GM19351 (cell line): ENCODE measurements at regions not wholly inside any gene's neighbourhood (a gene's known extent, or its start where the extent isn't known, plus 50 kb on each side); places are given as distances from the start of the nearest gene placed in this dataset.
"Not testable (repeated sequence)": the region's sequence is repeated elsewhere in the genome, so short reads cannot be mapped to it uniquely, and the experiment has no call there.

ENCODE experiments used
- ATAC-seq: cut with Tn5 transposase; IDR thresholded peaks from one replicate; pipeline ENCODE4 v1.9.1; 2021; ENCODE audit warnings: mild to moderate bottlenecking, moderate library complexity; ENCODE audit not compliant: unreplicated experiment

DNA sequence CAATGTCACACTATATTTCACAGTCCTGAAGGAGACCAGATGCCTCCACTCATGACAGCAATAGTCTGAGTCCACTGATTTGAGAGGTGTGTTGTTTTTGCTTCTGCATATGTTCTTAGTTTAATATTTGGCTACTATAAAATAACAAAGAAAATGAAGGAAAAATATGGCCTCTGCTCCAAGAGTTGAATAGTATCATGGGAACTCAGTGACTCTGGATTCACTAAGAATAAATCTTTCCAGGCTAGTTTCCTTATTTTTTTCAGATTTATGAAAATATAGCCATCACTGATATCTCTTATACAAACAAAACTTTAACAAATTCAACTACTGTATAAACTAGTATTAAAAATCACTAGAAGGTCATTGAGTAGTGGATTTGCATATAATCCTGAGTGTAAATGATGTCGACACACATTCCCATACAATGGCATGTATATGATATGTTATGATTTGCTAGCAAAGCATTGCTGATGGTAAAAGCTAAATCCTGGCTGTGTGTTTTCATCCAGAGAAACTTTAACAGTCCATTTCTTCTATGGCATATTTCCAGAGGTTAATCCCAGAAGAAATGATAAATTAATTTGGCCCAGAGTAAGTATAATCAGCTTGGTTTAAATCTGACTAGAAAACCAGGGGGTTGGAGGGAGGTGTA, 66.0 kb upstream of the VIPR2 start:
- ATAC-seq = no peak

DNA sequence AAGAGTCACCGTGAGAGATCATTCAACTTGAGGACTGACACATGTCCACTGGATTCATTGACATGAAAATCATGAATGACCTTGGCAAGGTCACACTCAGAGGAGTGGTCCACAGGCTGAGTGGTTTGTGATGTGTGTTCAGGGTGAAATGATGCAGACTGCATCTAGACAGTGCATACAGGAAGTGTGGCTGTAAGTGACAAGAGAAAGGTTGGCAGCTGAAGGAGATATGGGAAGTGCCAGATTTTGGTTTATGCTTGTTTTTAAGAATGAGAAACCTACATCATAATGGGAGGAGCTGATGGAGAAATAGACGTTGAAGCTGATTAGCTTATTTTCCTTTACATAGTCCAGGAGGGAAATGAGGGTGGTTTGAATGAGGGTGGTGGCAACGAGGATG, 64.8 kb upstream of the VIPR2 start:
- no peak for ATAC-seq

DNA sequence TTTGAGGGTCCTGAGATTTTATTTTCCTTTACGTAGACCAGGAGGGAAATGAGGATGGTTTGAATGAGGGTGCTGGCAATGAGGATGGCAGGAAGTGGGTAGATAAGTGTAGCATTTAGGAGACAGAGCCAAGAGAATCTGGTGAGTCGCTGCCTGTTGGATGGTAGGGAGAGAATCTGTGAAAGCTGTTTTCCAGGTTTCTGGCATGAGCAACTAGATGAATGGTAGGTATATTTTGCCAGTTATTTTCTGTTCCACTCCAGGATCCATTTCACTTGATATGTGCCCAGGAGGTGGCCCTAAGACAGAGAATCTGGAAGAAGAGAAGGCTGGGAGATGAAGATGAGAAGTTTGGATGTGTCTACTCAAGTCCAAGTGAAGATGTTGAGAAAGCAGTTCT, 63.3 kb upstream of the VIPR2 start:
- no peak for ATAC-seq

DNA sequence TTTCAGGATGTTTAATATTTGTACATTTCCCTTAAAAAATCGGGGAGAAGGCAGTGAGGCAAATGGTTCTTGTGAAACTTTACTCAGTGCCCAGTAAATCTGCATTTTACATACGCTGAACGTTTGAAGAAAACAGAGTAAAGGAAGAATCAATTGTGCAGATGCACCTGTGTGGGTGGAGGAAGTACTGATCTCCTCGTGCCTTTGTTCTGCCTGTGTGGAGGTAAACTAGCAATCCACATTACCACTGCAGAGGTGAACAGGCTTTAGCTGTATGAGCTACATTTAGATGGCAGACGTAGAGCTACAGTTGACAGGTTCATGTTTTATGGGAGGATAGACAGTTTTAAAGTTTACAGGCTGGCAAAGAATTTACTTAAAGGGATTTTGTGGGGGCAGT, 62.7 kb upstream of the VIPR2 start:
- ATAC-seq = no peak

DNA sequence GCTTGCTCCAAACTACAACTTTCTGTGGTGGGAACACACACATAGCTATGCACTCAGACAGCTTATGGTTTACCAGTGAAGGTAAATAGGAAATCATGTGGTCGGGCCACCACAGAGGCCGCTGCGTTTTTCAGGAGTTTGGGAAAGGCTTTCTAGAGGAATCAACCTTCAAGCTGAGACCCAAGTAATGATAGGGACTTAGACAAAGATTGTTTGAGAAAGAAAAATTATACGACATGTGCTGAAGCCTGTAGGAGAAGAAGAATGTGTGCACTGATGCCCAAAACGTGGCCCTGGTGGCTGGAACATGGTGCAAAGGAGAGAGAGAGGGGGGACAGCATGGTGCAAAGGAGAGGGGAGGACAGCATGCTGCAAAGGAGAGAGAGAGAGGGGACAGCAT, 61.2 kb upstream of the VIPR2 start:
- ATAC-seq = no peak

DNA sequence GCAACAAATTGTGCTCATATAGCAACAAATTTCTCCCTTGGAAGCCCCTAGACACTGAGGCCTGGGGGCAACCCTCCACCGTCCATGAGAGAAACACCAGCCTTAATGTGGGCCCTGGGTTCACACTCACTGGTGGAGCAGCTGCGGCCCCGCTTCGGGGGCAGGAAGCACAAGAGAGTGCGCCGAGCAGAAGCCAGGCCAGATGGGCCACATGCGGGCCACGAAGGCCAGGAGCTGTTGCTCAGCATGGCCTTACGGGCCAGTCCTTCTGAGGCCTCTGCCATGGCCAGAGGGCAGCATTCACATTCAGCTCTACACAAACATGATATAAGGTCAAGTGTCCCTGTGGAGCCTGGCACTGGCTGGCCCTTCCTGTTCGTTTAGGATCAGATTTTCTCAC, 60.0 kb upstream of the VIPR2 start:
- ATAC-seq = no peak

DNA sequence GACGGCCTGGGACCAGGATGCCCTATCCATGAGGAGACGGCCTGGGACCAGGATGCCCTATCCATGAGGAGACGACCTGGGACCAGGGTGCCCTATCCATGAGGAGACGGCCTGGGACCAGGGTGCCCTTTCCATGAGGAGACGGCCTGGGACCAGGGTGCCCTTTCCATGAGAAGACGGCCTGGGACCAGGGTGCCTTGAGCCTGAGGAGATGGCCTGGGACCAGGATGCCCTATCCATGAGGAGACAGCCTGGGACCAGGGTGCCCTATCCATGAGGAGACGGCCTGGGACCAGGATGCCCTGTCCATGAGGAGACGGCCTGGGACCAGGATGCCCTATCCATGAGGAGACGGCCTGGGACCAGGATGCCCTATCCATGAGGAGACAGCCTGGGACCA, 58.6 kb upstream of the VIPR2 start:
- ATAC-seq = not testable (repeated sequence)

DNA sequence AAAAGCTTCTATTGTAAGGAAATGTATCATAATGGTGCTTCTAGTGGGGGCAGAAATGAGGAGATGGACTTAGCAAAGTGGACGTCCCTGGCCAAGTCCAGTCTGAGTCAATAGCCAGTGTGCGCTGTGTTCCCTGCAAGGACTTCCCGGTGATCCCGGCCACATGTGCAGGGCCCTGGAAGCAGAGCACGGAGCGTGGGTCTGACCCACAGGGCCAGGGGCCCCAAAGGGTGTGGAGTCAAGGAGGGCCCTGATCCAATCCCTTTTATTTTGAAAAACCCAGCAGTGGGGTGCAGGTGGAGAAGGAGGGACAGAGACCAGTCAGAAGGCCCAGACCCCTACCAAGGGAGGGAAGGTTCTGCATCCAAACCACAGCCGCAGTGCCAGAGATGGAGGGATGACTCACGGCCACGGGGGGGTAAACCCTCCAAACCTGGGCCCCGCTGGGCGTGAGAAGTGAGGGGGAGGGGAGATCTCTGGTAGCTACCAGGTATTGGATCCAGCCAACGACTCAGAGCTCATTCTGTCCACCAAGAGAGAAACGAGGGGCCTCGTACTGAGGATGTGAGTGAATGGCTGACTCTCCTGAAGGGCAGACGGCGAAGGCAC, 57.2 kb upstream of the VIPR2 start:
- ATAC-seq = no peak

DNA sequence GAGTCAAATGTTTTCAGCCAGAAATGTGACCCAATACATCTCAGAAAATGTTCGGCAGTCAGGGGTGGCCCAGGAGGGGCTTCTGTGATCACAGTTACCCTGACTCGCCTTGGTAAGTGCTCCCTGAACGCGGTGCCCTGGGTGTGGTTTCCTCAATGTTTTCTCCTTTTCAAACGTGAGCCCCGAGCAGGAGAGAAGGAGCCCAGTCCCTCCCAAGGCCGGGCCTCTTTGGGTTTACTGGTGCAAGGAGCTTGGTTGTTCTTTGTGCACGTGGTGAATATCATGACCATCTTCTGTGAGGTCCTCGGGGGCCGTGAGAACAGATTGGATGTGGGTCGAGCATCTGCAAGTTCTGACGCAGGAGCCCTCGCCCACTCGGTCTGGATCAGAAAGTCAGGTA, 55.8 kb upstream of the VIPR2 start:
- no peak for ATAC-seq

DNA sequence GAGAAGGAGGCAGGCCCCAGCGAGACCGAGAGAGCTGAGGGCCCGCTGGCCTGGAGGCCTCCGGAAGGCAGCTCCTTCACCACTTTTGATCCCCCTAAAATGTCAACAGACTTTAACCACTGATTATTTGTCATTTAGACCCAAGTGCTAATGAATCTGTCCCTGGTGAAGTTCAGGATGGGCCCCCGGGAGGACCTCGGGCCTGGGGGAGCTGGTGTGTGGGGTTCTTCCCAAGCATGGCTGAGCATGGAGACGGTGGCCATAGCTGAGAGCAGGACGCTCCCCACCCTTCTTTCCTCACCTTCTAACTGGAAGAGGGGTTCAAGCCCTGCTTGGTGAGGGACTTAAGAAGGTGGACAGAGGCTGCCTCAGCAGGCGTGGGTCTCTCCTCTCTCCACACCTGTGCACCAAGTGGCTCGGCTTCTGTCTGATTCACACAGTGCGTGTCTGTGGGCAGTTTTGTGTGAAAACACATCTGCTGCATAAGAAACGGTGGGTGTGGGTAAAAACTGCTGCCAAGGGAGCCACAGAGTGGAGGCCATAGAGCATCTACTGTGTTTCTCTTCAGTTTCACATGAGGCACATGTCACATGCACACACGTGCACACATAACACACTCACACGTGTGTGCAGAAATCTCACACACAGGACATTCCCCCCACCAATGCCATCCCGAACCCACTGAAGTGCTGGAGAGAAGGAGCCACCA, 53.5 kb upstream of the VIPR2 start:
- no peak for ATAC-seq

DNA sequence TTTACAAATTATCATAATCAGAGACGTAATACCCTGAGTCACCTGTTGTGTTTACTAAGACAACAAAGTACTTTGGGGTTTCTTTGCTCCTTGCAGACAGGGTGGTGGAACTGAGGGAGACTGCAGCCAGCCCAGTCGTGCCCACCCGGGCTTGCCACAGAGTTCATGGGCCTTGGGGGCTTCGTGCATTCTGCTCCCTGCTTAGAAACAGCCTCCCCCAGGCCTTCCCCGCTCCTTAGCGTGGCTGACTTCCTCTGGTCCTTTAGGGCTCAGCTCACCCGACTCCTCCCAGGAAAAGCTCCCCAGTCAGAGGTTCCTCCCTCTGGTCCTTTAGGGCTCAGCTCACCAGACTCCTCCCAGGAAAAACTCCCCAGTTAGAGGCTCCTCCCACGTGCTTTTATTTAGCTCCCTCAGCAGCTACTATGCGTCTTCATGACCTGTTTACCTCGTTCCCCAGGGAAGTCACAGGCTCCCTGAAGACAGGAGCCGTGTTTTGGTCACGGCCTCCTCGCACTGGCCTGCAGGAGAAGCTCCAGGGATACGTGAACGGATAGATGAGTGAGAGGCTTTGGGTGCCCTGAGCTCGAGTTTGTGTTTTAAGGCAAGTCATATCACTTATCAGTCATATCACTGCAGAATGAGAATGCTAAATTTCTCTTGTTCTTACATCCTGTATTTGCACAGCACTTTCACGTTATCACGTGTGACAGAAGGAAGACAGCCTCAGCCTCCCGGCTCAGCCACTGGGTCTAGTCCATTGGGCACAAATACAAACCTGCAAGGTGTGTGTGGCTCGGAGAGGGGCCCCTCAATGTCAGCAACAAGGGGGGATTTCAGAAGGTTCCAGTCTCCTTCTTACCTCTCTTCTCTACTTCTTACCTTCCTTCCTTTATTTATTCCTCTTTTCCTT, 52.7 kb upstream of the VIPR2 start:
- peak; percentile 58 for ATAC-seq

DNA sequence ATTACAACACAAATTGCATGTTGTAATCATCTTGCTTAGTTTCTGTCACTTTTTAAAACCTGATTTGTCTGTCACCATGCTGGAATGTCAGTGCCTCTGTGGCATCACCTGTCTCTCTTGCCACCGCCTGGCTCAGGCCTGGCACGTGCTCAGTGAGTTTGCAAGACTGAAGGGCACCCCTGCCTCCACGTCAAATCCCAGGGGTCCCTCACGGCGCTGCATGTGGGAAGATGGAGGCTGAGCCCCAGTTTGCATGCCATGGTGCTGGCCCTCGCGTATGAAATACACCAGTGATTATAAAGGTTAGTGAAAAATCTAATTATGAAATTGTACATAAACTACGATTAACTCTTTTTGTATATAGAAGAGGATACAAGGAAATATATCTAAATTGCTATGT, 51.9 kb upstream of the VIPR2 start:
- ATAC-seq = no peak

DNA sequence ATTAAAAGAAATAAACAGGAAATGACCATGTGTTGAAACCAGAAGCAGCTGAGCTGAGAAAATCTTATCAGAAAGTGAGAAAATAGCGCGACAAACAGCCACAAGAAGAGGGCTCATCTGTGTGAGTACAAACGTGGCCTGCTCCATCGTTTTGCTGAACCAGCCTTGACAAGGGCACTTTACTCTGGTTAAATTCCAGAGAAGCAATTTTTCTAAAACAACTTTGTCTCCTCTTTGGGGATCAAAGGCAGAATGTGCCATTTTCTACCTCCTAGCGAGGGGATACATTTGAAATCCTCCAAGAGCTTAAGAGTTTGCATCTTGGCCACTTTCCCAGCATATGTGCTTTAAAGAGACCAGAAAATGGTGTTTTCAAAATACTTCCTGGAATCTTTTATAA, 51.3 kb upstream of the VIPR2 start:
- peak; percentile 27 for ATAC-seq
